B cell (primary cell): ENCODE measurements at regions not wholly inside any gene's neighbourhood (a gene's known extent, or its start where the extent isn't known, plus 50 kb on each side); places are given as distances from the start of the nearest gene placed in this dataset.

Source experiments
- ATAC-seq: fragments of 200-7000 bp; cut with Tn5 transposase; one replicate; pipeline ENCODE4 v1.10.0; 2021; ENCODE audit warnings: low read depth, mild to moderate bottlenecking, moderate number of reproducible peaks, moderate library complexity
- CTCF ChIA-PET: fragments of 350-600 bp; sonication (Branson Sonifier 250); formaldehyde crosslinking; loops from one replicate; lab custom pipeline; 2021; ENCODE audit warnings: antibody characterized with exemption, inconsistent platforms; lab: Charles Lee
- POLR2A ChIA-PET: fragments of 350-600 bp; sonication (Branson Sonifier 250); formaldehyde crosslinking; loops from one replicate; lab custom pipeline; 2021; ENCODE audit warnings: antibody characterized with exemption; lab: Charles Lee
- DNase-seq: peaks from one replicate; pipeline ENCODE4 v3.0.0; 2013
- H2AFZ ChIP-seq: 2 replicates; pipeline ENCODE4 v1.6.1; 2012; ENCODE audit warnings: mild to moderate bottlenecking, low read depth, low read length; ENCODE audit not compliant: insufficient read depth, poor library complexity, severe bottlenecking
- H3K27ac ChIP-seq, 2 donors: 1 replicate in 1 of 2; 2 replicates in 1 of 2; pipeline ENCODE4 v1.5.1; 2012 to 2013; ENCODE audit warnings: low read length in 2 of 2, mild to moderate bottlenecking in 2 of 2, moderate library complexity in 1 of 2
- H3K27me3 ChIP-seq, 4 experiments: fragments of 200-600 bp in 1 of 4; sonication (generic) in 1 of 4; replicated peaks in 1 of 4; 1 replicate in 2 of 4; 2 replicates in 2 of 4; pipeline versions ENCODE4 v1.6.1 to v1.7.0; 2013 to 2016; ENCODE audit warnings: low read length in 3 of 4, mild to moderate bottlenecking in 2 of 4, mixed read lengths in 1 of 4, moderate library complexity in 1 of 4; ENCODE audit not compliant: insufficient read depth in 4 of 4, control insufficient read depth in 3 of 4; ENCODE audit errors: control extremely low read depth in 1 of 4
- H3K36me3 ChIP-seq, 2 experiments: replicated peaks in 1 of 2; 1 replicate in 1 of 2; 2 replicates in 1 of 2; pipeline versions ENCODE4 v1.6.1 to v1.7.1; 2013; ENCODE audit warnings: low read length in 1 of 2; ENCODE audit not compliant: insufficient read depth in 2 of 2, control insufficient read depth in 1 of 2; ENCODE audit errors: control extremely low read depth in 1 of 2, extremely low read depth in 1 of 2
- H3K4me1 ChIP-seq, 2 donors: fragments of 200-600 bp in 1 of 2; sonication (generic) in 1 of 2; 1 replicate in 1 of 2; 2 replicates in 1 of 2; pipeline versions ENCODE4 v1.5.1 to v1.6.1; 2013 to 2017; ENCODE audit warnings: low read length in 2 of 2; ENCODE audit not compliant: control insufficient read depth in 2 of 2, insufficient read depth in 2 of 2
- H3K4me2 ChIP-seq: replicated peaks from 2 replicates; pipeline ENCODE3; 2012; ENCODE audit warnings: mild to moderate bottlenecking, low read depth, low read length; ENCODE audit not compliant: poor library complexity, severe bottlenecking
- H3K4me3 ChIP-seq, 5 experiments: fragments of 200-600 bp in 1 of 5; sonication (generic) in 1 of 5; 1 replicate in 3 of 5; 2 replicates in 2 of 5; pipeline versions ENCODE4 v1.5.1 to v1.7.0; 2011 to 2016; ENCODE audit warnings: low read length in 4 of 5, mild to moderate bottlenecking in 4 of 5, low read depth in 2 of 5, control low read depth in 1 of 5, moderate library complexity in 1 of 5; ENCODE audit not compliant: insufficient read depth in 1 of 5; ENCODE audit errors: control extremely low read depth in 1 of 5, extremely low read depth in 1 of 5
- H3K79me2 ChIP-seq: fragments of 200-600 bp; sonication (generic); one replicate; pipeline ENCODE4 v1.6.0; 2016; ENCODE audit warnings: low read length; ENCODE audit not compliant: control insufficient read depth, insufficient read depth
- H3K9ac ChIP-seq: fragments of 200-600 bp; sonication (generic); 2 replicates; pipeline ENCODE4 v1.6.1; 2017; ENCODE audit warnings: mild to moderate bottlenecking, low read length, moderate library complexity
- H3K9me3 ChIP-seq, 3 donors: one replicate each; pipeline versions ENCODE4 v1.6.1 to v1.7.1; 2013; ENCODE audit warnings: low read length in 2 of 3; ENCODE audit not compliant: control insufficient read depth in 2 of 3, insufficient read depth in 1 of 3; ENCODE audit errors: control extremely low read depth in 1 of 3
- H4K20me1 ChIP-seq: 2 replicates; pipeline ENCODE4 v1.6.0; 2012; ENCODE audit warnings: mild to moderate bottlenecking, low read length; ENCODE audit not compliant: insufficient read depth, control insufficient read depth, poor library complexity, severe bottlenecking
- H3K27ac Mint-ChIP-seq: one replicate; pipeline ENCODE4 v1.8.0; 2021; ENCODE audit warnings: mixed read lengths
- H3K27me3 Mint-ChIP-seq: one replicate; pipeline ENCODE4 v1.8.0; 2021; ENCODE audit warnings: mixed read lengths
- H3K4me1 Mint-ChIP-seq: one replicate; pipeline ENCODE4 v1.8.0; 2021; ENCODE audit warnings: mixed read lengths
- H3K4me3 Mint-ChIP-seq: one replicate; pipeline ENCODE4 v1.8.0; 2021; ENCODE audit warnings: mixed read lengths
- H3K9me3 Mint-ChIP-seq: one replicate; pipeline ENCODE4 v1.8.0; 2022; ENCODE audit warnings: mixed read lengths; ENCODE audit not compliant: insufficient read depth
- EZH2 ChIP-seq: IDR thresholded peaks from 2 replicates; pipeline ENCODE4 v1.6.1; 2012; ENCODE audit warnings: borderline replicate concordance, low read depth, mild to moderate bottlenecking, moderate library complexity, low read length; ENCODE audit not compliant: insufficient read depth, poor library complexity, severe bottlenecking
- WGBS: methylation state at CpG from one replicate; pipeline ENCODE4 v1.1.5; 2013; ENCODE audit warnings: missing lambda C conversion rate; ENCODE audit not compliant: insufficient coverage; 5-methylcytosine and 5-hydroxymethylcytosine counted together
- intact Hi-C: fragments of 100-400 bp; cut with micrococcal nuclease; formaldehyde crosslinking; loops from one replicate; pipeline ENCODE4 v1.10.0; 2022
- TF ChIP-seq, protein P1 (sequence below): fragments of 200-600 bp; IDR thresholded peaks from one replicate; pipeline ENCODE4 v1.8.0; 2022; ENCODE audit warnings: antibody characterized with exemption, mild to moderate bottlenecking

DNA sequence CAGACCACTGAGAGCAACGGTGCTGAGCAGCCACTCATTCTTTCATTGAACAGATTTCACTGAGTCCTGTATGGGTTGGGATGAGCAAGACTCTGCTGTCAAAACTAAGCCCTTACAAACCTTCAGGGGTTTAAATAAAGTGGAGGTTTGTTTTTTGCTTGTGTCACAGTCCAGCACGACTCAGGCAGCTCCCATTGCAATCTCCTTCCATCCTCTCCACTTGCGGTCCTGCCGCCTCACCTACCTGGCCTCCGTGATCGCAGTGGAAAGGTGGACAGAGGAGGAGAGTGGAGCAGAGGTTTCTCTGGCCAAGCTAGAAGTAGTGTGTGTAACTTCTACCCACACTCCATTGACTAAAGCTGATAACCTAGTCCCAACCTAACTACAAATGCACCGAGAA is 332.2 kb downstream of the ZNF516 start:
- H3K36me3 ChIP-seq, result no peaks in the 10 kb centered on the region
- ChIA-PET POLR2A (no interaction called here), CTCF (no interaction called here)
- H3K79me2 ChIP-seq, result no peaks in the 10 kb centered on the region
- H3K27ac ChIP-seq, result no peak overlapping the region
- H3K4me2 ChIP-seq, result no peak overlapping the region
- ATAC-seq (no peak), DNase-seq (no peak)
- H3K4me3 ChIP-seq, result no peak overlapping the region
- H3K9ac ChIP-seq, result no peak overlapping the region
- no peak overlapping the region for H2AFZ ChIP-seq
- Mint-ChIP-seq H3K4me1 (no peaks in the 10 kb centered on the region), H3K27me3 (no peaks in the 10 kb centered on the region), H3K27ac (no peak overlapping the region), H3K4me3 (no peak overlapping the region), H3K9me3 (no peaks in the 10 kb centered on the region)
- H3K9me3 ChIP-seq, result peaks cover 0 to 8% (median 0%) of the 10 kb centered on the region in 3 donors
- intact Hi-C loops, result no loop called here
- H3K4me1 ChIP-seq, result no peaks in the 10 kb centered on the region
- H3K27me3 ChIP-seq, result no peaks in the 10 kb centered on the region
- TF ChIP-seq, protein P1, sequence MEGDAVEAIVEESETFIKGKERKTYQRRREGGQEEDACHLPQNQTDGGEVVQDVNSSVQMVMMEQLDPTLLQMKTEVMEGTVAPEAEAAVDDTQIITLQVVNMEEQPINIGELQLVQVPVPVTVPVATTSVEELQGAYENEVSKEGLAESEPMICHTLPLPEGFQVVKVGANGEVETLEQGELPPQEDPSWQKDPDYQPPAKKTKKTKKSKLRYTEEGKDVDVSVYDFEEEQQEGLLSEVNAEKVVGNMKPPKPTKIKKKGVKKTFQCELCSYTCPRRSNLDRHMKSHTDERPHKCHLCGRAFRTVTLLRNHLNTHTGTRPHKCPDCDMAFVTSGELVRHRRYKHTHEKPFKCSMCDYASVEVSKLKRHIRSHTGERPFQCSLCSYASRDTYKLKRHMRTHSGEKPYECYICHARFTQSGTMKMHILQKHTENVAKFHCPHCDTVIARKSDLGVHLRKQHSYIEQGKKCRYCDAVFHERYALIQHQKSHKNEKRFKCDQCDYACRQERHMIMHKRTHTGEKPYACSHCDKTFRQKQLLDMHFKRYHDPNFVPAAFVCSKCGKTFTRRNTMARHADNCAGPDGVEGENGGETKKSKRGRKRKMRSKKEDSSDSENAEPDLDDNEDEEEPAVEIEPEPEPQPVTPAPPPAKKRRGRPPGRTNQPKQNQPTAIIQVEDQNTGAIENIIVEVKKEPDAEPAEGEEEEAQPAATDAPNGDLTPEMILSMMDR, result no peak
- no peak for TF ChIP-seq EZH2
- WGBS, result 100% methylated on average over 1 of the region's 7 CpGs
- no peaks in the 10 kb centered on the region for H4K20me1 ChIP-seq

DNA sequence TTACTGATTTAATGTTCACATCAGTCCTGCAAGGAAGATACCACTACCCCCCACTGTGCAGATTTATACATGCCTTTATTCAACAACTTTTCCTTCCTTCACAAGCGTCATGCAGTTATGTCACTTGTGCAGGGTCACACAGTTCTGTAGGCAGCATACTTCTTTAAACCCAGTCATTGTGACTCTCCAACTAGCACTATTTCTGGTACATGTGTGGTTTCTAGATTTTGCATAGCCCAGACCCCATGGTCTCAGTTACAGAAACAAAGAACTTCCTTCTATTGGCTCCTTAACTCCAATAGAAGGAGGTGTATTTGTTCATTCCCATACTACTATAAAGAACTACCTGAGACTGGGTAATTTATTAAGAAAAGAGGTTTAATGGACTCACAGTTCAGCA is 333.1 kb downstream of the ZNF516 start:
- no peaks in the 10 kb centered on the region for H3K27me3 Mint-ChIP-seq
- WGBS, result 63% methylated on average over 1 of the region's 1 CpG
- no peak overlapping the region for H3K4me3 Mint-ChIP-seq
- no peaks in the 10 kb centered on the region for H3K4me1 ChIP-seq
- intact Hi-C loops, result no loop called here
- H3K9ac ChIP-seq, result no peak overlapping the region
- H2AFZ ChIP-seq, result no peak overlapping the region
- no peak for DNase-seq
- no peaks in the 10 kb centered on the region for H3K79me2 ChIP-seq
- H3K4me3 ChIP-seq, result no peak overlapping the region
- no peaks in the 10 kb centered on the region for H3K4me1 Mint-ChIP-seq
- H3K27ac Mint-ChIP-seq, result no peak overlapping the region
- peaks cover 0 to 5% (median 0%) of the 10 kb centered on the region in 3 donors for H3K9me3 ChIP-seq
- ChIA-PET CTCF (no interaction called here), POLR2A (no interaction called here)
- ATAC-seq, result no peak
- H3K36me3 ChIP-seq, result no peaks in the 10 kb centered on the region
- H3K27ac ChIP-seq, result no peak overlapping the region
- no peaks in the 10 kb centered on the region for H3K27me3 ChIP-seq
- no peaks in the 10 kb centered on the region for H4K20me1 ChIP-seq
- no peak overlapping the region for H3K4me2 ChIP-seq
- no peaks in the 10 kb centered on the region for H3K9me3 Mint-ChIP-seq
- TF ChIP-seq, protein P1, result no peak
- no peak for TF ChIP-seq EZH2
